HL-60 (cell line): ENCODE measurements at regions not wholly inside any gene's neighbourhood (a gene's known extent, or its start where the extent isn't known, plus 50 kb on each side); places are given as distances from the start of the nearest gene placed in this dataset.

Source experiments
- DNase-seq, 2 experiments: peaks; one replicate each; pipeline ENCODE4 v3.0.0-alpha.2; 2010 to 2020; ENCODE audit warnings: low read depth in 1 of 2, low spot score in 1 of 2
- H3K27ac ChIP-seq: fragments of 250-450 bp; sonication (Bioruptor Pico); replicated peaks from 2 replicates; pipeline ENCODE4 v1.5.1; 2020; ENCODE audit warnings: mild to moderate bottlenecking, moderate library complexity
- H3K27me3 ChIP-seq: fragments of 250-450 bp; sonication (Bioruptor Pico); 2 replicates; pipeline ENCODE4 v1.5.1; 2021; ENCODE audit warnings: mild to moderate bottlenecking, moderate library complexity; ENCODE audit not compliant: insufficient read depth, poor library complexity, severe bottlenecking
- H3K4me3 ChIP-seq: replicated peaks from 2 replicates; pipeline ENCODE4 v1.5.1; 2011; ENCODE audit warnings: mild to moderate bottlenecking, control low read depth, low read length; ENCODE audit not compliant: insufficient read depth
- GABPA ChIP-seq: IDR thresholded peaks from 2 replicates; pipeline ENCODE4 v1.6.1; 2012; ENCODE audit warnings: low read depth
- POLR2AphosphoS5 ChIP-seq: IDR thresholded peaks from 2 replicates; pipeline ENCODE4 v1.6.1; 2012; ENCODE audit warnings: low read depth
- SPI1 ChIP-seq: IDR thresholded peaks from 2 replicates; pipeline ENCODE4 v1.6.1; 2012; ENCODE audit warnings: low read depth, mild to moderate bottlenecking, borderline replicate concordance
- TF ChIP-seq, protein P1 (sequence below): IDR thresholded peaks from 2 replicates; pipeline ENCODE4 v1.6.1; 2012; ENCODE audit warnings: low read depth; ENCODE audit not compliant: insufficient replicate concordance
- TF ChIP-seq, protein P2 (sequence below): IDR thresholded peaks from one replicate; pipeline ENCODE4 v1.5.1; 2011; ENCODE audit warnings: low read length, control low read depth, inconsistent platforms; ENCODE audit not compliant: insufficient read depth

DNA sequence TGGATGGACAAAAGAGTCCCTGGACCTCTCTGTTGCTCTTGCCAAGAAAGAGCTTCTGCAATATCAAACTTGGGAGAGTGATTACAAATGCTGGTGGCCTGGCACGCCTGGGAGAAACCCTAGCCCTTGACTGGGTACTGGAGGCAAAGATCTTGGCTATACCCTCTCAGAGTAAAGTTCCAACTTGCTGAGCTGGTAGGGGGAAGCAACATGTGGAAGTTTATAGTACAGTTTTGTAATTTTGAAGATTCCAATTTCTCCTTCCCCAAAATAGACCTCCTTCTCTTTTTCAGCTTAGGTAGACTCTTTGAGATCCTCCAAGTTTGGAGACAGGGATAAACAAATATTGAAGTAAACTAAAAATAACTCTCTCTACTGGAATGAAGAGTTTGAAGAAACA, 645.3 kb downstream of the NR4A2 start:
- no peaks in the 10 kb centered on the region for H3K27me3 ChIP-seq
- H3K4me3 ChIP-seq: no peak overlapping the region
- TF ChIP-seq POLR2AphosphoS5 (no peak), SPI1 (no peak), GABPA (no peak)
- TF ChIP-seq, protein P1, sequence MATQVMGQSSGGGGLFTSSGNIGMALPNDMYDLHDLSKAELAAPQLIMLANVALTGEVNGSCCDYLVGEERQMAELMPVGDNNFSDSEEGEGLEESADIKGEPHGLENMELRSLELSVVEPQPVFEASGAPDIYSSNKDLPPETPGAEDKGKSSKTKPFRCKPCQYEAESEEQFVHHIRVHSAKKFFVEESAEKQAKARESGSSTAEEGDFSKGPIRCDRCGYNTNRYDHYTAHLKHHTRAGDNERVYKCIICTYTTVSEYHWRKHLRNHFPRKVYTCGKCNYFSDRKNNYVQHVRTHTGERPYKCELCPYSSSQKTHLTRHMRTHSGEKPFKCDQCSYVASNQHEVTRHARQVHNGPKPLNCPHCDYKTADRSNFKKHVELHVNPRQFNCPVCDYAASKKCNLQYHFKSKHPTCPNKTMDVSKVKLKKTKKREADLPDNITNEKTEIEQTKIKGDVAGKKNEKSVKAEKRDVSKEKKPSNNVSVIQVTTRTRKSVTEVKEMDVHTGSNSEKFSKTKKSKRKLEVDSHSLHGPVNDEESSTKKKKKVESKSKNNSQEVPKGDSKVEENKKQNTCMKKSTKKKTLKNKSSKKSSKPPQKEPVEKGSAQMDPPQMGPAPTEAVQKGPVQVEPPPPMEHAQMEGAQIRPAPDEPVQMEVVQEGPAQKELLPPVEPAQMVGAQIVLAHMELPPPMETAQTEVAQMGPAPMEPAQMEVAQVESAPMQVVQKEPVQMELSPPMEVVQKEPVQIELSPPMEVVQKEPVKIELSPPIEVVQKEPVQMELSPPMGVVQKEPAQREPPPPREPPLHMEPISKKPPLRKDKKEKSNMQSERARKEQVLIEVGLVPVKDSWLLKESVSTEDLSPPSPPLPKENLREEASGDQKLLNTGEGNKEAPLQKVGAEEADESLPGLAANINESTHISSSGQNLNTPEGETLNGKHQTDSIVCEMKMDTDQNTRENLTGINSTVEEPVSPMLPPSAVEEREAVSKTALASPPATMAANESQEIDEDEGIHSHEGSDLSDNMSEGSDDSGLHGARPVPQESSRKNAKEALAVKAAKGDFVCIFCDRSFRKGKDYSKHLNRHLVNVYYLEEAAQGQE: no peak
- TF ChIP-seq, protein P2, sequence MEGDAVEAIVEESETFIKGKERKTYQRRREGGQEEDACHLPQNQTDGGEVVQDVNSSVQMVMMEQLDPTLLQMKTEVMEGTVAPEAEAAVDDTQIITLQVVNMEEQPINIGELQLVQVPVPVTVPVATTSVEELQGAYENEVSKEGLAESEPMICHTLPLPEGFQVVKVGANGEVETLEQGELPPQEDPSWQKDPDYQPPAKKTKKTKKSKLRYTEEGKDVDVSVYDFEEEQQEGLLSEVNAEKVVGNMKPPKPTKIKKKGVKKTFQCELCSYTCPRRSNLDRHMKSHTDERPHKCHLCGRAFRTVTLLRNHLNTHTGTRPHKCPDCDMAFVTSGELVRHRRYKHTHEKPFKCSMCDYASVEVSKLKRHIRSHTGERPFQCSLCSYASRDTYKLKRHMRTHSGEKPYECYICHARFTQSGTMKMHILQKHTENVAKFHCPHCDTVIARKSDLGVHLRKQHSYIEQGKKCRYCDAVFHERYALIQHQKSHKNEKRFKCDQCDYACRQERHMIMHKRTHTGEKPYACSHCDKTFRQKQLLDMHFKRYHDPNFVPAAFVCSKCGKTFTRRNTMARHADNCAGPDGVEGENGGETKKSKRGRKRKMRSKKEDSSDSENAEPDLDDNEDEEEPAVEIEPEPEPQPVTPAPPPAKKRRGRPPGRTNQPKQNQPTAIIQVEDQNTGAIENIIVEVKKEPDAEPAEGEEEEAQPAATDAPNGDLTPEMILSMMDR: no peak
- no peak overlapping the region for H3K27ac ChIP-seq
- no peak for DNase-seq

DNA sequence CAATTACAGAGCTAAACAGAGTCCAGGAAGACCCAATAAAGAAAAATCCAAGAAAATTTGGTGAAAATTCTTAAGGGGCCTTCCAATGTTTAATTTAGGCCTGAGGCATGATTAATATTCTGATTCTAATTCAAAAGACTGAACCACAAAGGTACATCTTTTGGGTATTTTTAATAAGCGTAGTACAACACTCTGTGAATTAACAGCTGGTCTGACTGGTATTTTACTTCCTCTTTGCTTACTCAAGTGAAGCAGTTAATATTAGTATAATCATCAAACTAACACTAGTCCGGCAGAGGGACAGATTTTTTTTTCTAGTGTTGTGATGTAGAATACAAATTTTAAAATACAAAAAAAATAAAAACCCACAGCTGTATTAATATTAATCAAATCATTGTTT, 652.9 kb downstream of the NR4A2 start:
- Histone ChIP-seq H3K27me3 (no peaks in the 10 kb centered on the region), H3K27ac (no peak overlapping the region), H3K4me3 (no peak overlapping the region)
- no peak for DNase-seq
- TF ChIP-seq, protein P2: no peak
- TF ChIP-seq POLR2AphosphoS5: no peak
- TF ChIP-seq GABPA: no peak
- TF ChIP-seq SPI1: no peak
- TF ChIP-seq, protein P1: no peak

DNA sequence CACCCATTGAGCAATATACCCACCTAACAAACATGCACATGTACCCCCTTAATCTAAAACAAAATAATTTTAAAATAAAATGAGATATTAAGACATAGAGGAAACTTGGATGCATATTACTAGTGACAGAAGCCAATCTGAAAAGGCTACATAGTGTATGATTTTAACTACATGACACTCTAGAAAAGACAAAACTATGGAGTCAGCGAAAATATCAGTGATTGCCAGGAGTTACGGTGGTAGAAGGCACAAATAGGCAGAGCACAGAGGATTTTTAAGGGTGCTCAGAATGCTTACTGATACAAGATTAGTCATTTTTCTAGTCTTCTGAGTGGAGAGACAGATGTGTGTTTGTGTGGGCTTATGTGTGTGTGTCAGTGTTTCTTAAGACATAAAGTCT, 656.6 kb downstream of the NR4A2 start:
- TF ChIP-seq POLR2AphosphoS5: no peak
- TF ChIP-seq SPI1: no peak
- TF ChIP-seq, protein P1: no peak
- no peak for TF ChIP-seq GABPA
- TF ChIP-seq, protein P2: no peak
- Histone ChIP-seq H3K27ac (no peak overlapping the region), H3K27me3 (no peaks in the 10 kb centered on the region), H3K4me3 (no peak overlapping the region)
- no peak for DNase-seq
